Suppressor macrophage (primary cell): ENCODE measurements at regions not wholly inside any gene's neighbourhood (a gene's known extent, or its start where the extent isn't known, plus 50 kb on each side); places are given as distances from the start of the nearest gene placed in this dataset.

Experiments
- DNase-seq, 4 experiments: peaks; one replicate each; pipeline ENCODE4 v3.0.0-alpha.2; 2020 to 2022

- no peak for DNase-seq
These were observed 398.8 kb downstream of the RNF144B start for GRCh38 chr6:18785810-18786490.

DNA sequence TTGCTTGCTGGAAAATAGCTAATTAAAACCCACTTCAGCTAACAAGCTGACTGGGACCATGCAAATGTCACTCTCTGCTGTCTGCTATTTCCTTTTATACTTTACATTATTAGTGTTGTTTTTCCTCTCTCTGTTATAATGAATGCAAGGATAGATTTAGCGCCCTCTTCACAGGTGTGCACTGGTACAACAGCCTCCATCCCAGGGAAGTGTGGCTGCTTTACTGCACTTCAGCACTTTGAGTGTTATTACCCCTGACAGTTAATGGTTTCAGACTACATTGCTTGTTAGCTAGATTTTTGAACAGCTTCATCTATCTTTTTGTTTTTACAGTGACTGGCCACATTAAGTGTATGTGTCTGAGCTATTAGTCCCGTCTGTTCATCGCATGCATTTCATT lies 405.7 kb downstream of the RNF144B start:
- no peak for DNase-seq

GRCh38 chr6:18795726-18796125 lies 408.6 kb downstream of the RNF144B start:
- no peak for DNase-seq

DNA sequence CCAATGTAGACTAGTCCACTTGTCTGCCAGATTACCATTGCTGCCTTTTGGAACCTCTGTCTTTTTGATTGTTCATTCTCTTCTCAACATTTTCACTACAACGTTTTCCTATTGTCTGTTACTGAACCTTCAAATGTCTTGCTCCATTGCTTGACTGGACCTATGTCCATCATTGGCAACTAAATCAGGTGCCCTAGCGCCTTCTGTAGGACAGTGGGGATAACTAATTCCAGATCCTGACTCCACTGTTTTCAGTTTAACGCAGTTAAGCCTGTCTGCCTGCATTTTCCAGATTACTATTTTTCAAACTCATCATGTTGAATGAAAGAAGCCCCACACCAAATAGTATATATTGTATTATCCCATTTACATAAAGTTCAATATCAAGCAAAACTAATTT lies 433.6 kb downstream of the RNF144B start:
- no peak for DNase-seq

DNA sequence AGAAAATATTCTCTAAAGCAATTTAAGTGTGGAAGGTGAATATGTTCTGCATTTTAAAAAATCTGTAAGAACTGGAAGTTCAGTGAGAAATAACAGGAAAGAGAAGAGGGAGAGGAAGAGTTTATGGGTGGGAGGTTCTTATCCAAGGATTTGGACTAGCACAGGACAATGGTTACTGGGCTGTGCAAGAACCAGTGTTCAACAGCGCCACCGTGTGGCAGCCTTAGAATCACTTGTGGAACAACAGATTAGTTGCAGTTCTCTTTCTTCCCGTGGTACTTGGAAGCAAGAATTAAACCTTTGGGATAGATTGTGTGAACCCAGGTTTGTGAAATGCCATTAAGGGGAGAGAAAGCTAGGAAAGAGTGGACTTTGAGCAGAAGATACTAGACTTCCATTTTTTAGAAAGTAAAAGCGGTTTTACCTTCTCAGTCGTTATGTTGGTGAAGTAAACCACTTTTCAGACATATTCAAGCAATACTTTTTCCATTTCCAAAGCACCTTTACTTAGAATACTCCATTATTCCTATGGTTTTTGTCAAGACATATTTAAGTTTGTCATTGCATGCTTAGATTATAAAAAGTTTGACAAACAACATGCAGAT lies 436.7 kb downstream of the RNF144B start:
- DNase-seq, result peak; percentile 38 to 79 (median 54)

GRCh38 chr6:18829272-18829870 lies 442.2 kb downstream of the RNF144B start:
- DNase-seq, result no peak

- DNase-seq, result no peak
These were observed 448.8 kb downstream of the RNF144B start for GRCh38 chr6:18835976-18836375.

DNA sequence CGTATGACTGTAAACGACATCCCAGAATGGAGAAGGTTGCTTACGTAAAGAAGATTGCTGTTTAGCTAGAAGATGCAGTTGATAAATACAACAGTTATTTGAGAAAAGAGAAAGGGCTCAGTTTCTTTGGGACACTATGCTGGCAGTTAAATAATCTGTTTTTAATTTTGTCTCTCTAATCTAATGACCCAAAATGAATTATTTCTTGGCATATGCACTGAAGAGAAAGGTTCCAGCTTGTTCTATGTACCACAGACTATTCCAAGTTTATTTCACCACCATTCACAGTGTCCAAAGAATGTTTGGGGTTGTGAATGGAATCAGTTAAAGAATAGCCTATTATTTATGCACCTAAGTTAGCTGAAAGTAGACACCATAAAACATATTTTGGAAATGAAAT lies 449.9 kb downstream of the RNF144B start:
- DNase-seq, result no peak

DNA sequence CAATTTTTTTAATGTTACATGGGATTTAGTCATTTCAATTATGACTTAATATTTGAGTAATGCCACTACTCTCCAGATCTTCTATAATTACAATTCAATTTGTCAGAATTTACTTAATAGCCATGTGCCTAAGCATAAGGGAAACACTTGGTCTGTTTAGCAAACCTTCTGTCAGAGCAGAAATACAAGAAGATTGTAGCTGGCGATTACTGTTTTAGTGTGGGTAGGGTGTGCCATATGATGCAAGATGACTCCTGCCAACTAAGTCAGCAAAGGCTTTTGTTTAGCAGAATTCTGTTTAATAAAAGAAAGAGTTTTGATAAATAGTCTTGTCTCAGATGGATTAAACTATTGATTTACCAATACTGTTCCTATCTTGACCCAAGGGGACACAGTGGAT lies 455.4 kb downstream of the RNF144B start:
- no peak for DNase-seq

GRCh38 chr6:18845896-18846295 lies 458.7 kb downstream of the RNF144B start:
- no peak for DNase-seq

DNA sequence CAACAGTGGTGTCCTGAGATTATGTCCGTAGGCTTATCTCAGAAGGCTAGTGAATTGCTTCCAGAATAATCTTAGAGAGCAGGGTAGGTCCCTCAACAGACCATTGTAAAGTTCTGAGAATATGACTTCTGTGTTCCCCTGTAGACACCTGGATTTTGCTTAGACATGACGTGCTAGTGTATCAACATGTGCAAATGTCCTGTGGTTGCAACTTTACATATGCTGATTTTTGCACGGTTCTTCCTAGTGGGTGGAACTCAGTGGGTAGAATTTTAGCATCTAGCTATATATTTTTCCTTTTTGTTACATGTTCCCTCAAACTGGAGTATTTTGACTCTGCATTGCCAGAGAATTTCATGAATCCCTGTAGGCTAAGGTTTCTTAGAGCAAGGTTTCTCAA lies 459.2 kb downstream of the RNF144B start:
- no peak for DNase-seq

GRCh38 chr6:18861204-18861603 lies 474.1 kb downstream of the RNF144B start:
- no peak for DNase-seq

DNA sequence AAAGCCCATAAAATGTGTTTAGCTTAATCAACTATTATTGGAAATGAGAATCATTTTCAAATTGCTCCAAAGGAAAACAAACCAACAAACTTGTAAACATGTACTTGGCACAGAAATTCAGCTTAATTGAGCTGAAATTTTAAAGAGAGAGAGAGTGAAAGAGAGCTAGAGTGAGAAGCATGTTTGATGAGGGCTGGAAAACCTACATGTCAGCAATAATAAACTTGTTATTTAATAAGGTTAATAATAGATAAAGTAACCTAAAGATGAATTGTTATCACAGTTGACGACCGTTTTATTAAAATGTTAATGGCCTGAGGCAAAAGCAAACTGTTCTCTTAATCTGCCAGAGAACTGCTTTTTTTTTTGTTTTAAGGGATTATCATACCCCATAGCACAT lies 496.1 kb downstream of the RNF144B start:
- no peak for DNase-seq

- no peak for DNase-seq
These were observed 496.7 kb downstream of the RNF144B start for GRCh38 chr6:18883851-18884250.

GRCh38 chr6:18893540-18894269 lies 506.6 kb downstream of the RNF144B start:
- no peak for DNase-seq

DNA sequence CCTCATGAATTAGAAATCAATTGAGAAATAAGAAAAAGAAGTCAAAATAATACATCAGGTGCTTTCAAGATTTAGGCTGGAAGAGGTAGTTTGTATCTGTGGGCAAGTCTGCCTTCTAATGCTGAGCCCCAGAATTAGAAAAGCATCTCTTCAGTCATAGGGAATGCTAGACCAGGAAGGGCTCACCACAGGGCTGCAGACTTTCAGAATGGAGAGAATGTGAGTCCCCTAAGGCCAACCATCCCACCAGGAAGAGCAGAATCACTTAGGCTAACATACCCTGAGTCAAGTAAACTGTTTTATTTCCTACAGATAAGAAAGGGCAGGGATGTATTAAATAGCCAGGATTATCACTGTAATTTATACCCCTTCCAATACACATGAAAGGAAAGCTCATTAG lies 510.2 kb downstream of the RNF144B start:
- no peak for DNase-seq

DNA sequence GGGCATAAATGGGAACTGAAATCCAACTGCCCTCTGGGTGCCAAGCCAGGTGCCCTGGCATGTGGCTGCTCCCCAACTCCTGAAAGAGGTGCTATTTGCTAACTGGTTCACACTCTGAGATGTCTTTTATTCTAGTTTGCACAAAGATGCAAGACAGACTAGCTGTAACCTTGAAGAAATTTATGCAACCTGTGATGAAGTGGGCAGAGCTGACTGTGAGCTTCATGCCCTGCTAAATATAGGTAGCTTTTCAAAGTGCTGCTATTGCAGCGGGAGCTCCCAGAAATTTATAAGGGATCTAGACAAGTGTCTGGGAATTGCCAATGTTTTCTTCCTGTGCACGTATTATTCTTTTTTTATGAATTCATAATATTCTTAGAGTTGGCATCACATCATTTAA lies 517.5 kb downstream of the RNF144B start:
- no peak for DNase-seq

DNA sequence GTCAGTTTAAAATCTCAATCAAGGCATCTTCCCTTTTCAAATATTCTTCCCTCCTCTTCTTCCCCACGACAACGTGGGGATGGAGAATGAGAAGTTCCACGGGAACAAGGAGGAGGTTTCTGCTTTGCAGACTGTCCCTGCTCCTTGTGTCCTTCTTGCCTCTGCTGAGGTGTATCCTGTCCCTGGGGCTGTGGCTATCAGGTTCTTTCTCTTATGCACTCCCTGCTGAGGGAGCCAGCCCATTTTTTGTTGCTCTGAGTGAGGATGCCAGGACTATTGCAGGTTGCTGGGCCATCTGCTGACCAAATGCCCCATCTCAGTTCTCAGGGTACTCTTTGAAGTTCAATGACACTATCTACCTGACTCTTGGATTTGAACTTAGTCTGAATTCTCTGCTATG lies 533.6 kb downstream of the RNF144B start:
- no peak for DNase-seq

- no peak for DNase-seq
These were observed 543.9 kb downstream of the RNF144B start for GRCh38 chr6:18931086-18931485.

DNA sequence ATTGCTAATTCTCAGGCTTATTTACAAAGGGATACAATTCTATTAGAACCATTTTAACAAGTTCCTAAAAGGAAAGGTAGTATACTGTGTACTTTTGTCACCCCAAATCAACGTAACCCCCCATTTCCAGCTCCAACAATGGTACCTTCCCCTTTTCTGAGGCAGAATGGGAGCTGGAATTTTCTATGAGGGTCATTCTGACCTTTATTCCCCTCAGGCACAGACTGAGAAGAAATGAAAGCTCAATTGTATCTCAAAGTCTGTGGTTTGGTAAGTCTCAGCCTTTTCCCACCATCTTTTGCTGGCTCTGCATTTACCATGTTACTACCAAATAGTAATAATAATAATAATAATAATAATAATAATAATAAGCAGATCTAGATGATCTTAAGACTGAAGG lies 571.0 kb downstream of the RNF144B start:
- DNase-seq, result no peak

- DNase-seq, result no peak
These were observed 574.4 kb downstream of the RNF144B start for GRCh38 chr6:18961566-18961965.

GRCh38 chr6:18962361-18962905 lies 575.3 kb downstream of the RNF144B start:
- no peak for DNase-seq

GRCh38 chr6:18963439-18963838 lies 576.3 kb downstream of the RNF144B start:
- DNase-seq, result no peak
